Activated CD4-positive, alpha-beta T cell treated with anti-CD3 and anti-CD28 coated beads, Interleukin-2, amount 10 ng/mL, durations not matched to agents 24 days and 14 days (primary cell): ENCODE measurements at regions not wholly inside any gene's neighbourhood (a gene's known extent, or its start where the extent isn't known, plus 50 kb on each side); places are given as distances from the start of the nearest gene placed in this dataset.

Experiments
- DNase-seq: peaks from one replicate; pipeline ENCODE4 v3.0.0; 2022
- H3K27ac Mint-ChIP-seq: one replicate; pipeline ENCODE4 v1.8.0; 2022; ENCODE audit warnings: mild to moderate bottlenecking, mixed read lengths
- H3K27me3 Mint-ChIP-seq: one replicate; pipeline ENCODE4 v1.8.0; 2022; ENCODE audit warnings: mixed read lengths
- H3K36me3 Mint-ChIP-seq: one replicate; pipeline ENCODE4 v1.8.0; 2022; ENCODE audit warnings: low read depth, mild to moderate bottlenecking, mixed read lengths
- H3K4me1 Mint-ChIP-seq: one replicate; pipeline ENCODE4 v1.8.0; 2021; ENCODE audit warnings: mixed read lengths
- H3K4me3 Mint-ChIP-seq: one replicate; pipeline ENCODE4 v1.8.0; 2022; ENCODE audit warnings: mild to moderate bottlenecking, moderate library complexity, mixed read lengths
- H3K9me3 Mint-ChIP-seq: one replicate; pipeline ENCODE4 v1.8.0; 2021; ENCODE audit warnings: mixed read lengths
- intact Hi-C: fragments of 100-400 bp; cut with micrococcal nuclease; formaldehyde crosslinking; loops from one replicate; pipeline ENCODE4 v1.15.1; 2023

DNA sequence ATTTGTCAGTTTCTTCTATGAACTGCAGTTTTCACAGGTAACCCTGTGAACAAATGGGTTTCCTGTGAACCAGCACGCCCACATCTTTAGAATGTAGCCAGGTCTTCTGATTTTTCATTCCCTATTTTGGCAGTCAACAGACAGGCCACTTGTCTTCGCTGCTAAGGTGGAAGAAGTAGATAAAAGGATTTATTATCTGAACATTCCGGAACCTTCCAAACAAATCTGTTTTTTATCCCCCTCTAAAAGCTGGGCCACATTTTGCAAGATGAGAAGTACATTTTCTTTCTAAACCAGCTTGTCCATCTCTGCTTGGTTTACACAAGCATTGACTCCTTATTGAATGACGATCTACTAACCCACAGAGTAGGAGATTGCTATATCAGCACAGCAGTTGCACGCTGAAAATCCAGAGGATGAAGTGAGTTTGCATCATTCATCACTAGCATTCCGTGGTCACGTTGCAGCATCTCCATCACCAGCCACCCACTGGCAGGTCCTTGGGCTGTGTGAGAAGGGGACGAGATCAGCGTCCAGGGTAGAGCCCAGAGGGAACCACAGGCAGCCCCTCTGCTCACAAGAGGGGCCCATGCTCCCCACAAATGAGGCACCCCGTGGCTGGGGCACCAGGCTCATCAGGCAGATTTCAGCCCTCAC is 83.5 kb downstream of the TOMM20 start:
- intact Hi-C loops: no loop called here
- Mint-ChIP-seq H3K27me3 (no peaks in the 10 kb centered on the region), H3K36me3 (peaks cover 3% of the 10 kb centered on the region), H3K27ac (peak overlapping the region; percentile 80), H3K4me3 (no peak overlapping the region), H3K9me3 (peaks cover 4% of the 10 kb centered on the region), H3K4me1 (peaks cover 49% of the 10 kb centered on the region)
- DNase-seq: no peak

DNA sequence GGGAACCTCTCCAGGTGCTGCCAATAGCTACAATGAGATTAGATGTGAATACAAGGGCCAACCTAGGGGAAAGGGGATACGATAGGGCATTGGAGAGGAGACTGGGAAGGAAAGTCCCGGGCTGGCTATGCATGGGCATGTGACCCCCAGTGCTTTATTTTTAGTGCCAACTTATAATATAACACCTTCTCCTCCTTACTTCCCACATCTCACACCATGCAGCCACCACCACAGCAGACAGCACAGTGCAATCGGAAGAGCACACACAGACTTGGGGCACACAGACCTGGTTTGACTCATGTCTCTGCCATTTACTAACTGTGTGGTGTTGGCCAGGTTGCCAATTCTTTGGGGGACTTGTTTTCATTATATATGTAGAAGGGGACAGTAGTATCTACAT is 85.4 kb downstream of the TOMM20 start:
- DNase-seq: no peak
- no peaks in the 10 kb centered on the region for H3K27me3 Mint-ChIP-seq
- intact Hi-C loops: no loop called here
- peaks cover 39% of the 10 kb centered on the region for H3K4me1 Mint-ChIP-seq
- H3K4me3 Mint-ChIP-seq: no peak overlapping the region
- peaks cover 11% of the 10 kb centered on the region for H3K9me3 Mint-ChIP-seq
- H3K27ac Mint-ChIP-seq: no peak overlapping the region
- H3K36me3 Mint-ChIP-seq: peaks cover 15% of the 10 kb centered on the region

DNA sequence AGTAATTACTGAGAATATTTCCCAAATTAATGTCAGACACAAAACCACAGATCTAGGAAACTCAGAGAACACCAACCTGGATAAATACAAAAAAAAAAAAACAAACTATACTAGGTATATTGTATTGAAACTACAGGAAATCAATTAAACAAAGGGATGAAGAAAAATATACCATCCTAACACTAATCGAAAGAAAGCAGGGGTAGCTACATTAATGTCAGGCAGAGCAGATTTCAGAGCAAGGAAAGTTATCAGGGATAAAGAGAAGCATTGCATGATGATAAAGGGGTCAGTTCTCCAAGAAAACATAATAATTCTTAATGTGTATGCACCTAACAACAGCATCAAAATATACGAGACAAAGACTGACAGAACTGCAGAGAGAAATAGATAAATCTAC is 89.9 kb downstream of the TOMM20 start:
- Mint-ChIP-seq H3K27ac (no peak overlapping the region), H3K36me3 (peaks cover 19% of the 10 kb centered on the region), H3K4me1 (peaks cover 15% of the 10 kb centered on the region), H3K9me3 (peaks cover 16% of the 10 kb centered on the region), H3K4me3 (no peak overlapping the region), H3K27me3 (no peaks in the 10 kb centered on the region)
- no peak for DNase-seq
- intact Hi-C loops: no loop called here

DNA sequence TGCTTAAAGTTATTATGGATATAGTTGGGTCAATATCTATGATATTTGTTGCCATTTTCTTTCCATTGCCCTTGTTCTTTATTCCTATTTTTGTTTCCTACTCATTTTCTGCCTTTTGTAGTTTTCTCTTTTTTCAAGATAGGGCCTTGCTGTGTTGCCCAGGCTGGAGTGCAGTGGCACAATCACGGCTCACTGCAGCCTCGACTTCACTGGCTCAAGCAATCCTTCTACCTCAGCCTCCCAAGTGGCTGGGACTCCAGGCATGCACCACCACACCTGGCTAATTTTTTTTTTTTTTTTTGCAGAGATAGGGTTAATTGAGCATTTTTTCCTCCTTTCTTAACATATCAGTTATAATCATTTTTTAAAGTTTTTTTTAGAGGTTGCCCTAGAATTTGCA is 92.7 kb downstream of the TOMM20 start:
- H3K27ac Mint-ChIP-seq: no peak overlapping the region
- H3K4me3 Mint-ChIP-seq: no peak overlapping the region
- peaks cover 22% of the 10 kb centered on the region for H3K36me3 Mint-ChIP-seq
- DNase-seq: no peak
- intact Hi-C loops: no loop called here
- H3K4me1 Mint-ChIP-seq: peaks cover 11% of the 10 kb centered on the region
- H3K9me3 Mint-ChIP-seq: peaks cover 17% of the 10 kb centered on the region
- H3K27me3 Mint-ChIP-seq: no peaks in the 10 kb centered on the region

DNA sequence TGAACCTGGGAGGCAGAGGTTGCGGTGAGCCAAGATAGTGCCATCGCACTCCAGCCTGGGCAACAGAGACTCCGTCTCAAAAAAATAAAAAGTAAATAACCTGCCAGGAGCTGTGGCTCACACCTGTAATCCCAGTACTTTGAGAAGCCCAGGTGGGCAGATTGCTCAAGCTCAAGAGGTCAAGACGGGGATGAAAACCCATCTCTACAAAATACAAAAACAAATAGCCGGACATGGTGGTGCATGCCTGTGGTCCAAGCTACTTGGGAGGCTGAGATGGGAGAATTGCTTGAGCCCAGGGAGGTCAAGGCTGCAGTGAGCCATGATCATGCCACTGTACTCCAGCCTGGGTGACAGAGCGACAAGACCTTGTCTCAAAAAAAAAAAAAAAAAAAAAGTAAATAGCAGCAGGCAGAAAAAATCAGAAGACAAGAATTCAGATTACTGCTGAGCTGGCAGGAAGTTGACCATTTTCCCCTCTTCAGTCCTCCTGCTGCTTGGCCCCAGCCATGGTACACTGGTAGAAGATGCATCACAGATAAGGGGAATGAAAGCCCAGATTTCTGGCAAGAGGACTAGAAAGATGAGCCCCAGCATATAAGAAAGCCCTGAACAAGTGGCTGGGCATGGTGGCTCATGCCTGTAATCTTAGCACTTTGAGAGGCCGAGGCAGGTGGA is 97.6 kb downstream of the TOMM20 start:
- intact Hi-C loops: no loop called here
- Mint-ChIP-seq H3K27ac (no peak overlapping the region), H3K9me3 (peaks cover 24% of the 10 kb centered on the region), H3K27me3 (no peaks in the 10 kb centered on the region), H3K4me3 (no peak overlapping the region), H3K4me1 (peaks cover 8% of the 10 kb centered on the region), H3K36me3 (peaks cover 9% of the 10 kb centered on the region)
- no peak for DNase-seq

DNA sequence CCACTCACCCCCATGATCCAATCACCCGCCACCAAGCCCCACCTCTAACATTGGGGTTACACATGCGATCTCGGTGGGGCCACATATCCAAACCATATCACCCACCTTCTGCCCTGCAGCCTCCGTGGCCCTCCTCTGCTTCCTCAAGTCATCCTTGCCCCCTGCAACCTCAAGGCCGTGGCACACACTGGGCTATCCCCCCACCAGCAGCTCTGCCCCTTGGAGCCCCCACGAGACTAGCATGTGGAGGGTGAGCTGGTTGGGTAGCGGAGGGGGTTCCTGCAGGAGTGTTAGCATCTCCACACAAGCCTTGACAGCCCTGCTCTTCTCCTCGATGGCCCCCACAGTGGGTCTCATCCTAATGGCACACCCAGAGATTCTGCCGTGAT is 100.8 kb downstream of the TOMM20 start:
- Mint-ChIP-seq H3K27ac (no peak overlapping the region), H3K9me3 (peaks cover 24% of the 10 kb centered on the region), H3K4me3 (no peak overlapping the region), H3K4me1 (peaks cover 25% of the 10 kb centered on the region), H3K36me3 (peaks cover 9% of the 10 kb centered on the region), H3K27me3 (no peaks in the 10 kb centered on the region)
- intact Hi-C loops: no loop called here
- DNase-seq: no peak

DNA sequence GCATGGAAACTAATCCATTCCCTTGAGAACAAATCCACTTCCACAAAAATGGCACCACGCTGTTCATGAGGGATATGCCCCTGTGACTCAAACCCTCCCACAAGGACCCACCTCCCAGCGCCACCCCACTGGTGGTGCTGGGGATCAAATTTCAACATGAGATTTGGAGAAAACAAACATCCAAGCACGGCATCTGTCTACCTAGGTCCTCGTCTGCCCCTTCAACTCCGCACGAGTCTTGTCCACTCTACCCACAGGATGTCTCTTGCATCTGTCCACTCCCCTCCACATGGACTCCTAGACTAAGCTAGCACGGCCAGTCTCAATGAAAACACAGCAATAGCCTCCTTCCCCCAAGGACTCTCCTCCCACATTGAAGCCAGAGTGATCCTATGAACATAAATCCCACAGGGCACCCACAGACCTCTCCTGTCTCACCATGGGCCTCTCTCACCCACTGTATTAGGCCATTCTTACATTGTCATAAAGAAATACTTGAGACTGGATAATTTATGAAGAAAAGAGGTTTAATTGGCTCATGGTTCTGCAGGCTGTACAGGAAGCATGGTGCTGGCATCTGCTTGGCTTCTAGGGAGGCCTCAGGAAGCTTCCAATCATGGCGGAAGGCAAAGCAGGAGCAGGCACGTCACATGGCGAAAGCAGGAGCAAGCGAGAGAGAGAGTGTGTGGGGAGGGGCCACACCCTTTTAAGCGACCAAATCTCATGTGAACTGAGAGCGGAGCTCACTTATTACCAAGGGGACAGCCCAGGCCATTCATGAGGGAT is 101.4 kb downstream of the TOMM20 start:
- H3K36me3 Mint-ChIP-seq: peaks cover 9% of the 10 kb centered on the region
- intact Hi-C loops: no loop called here
- no peak overlapping the region for H3K4me3 Mint-ChIP-seq
- peaks cover 30% of the 10 kb centered on the region for H3K4me1 Mint-ChIP-seq
- no peak overlapping the region for H3K27ac Mint-ChIP-seq
- peaks cover 24% of the 10 kb centered on the region for H3K9me3 Mint-ChIP-seq
- DNase-seq: no peak
- no peaks in the 10 kb centered on the region for H3K27me3 Mint-ChIP-seq

DNA sequence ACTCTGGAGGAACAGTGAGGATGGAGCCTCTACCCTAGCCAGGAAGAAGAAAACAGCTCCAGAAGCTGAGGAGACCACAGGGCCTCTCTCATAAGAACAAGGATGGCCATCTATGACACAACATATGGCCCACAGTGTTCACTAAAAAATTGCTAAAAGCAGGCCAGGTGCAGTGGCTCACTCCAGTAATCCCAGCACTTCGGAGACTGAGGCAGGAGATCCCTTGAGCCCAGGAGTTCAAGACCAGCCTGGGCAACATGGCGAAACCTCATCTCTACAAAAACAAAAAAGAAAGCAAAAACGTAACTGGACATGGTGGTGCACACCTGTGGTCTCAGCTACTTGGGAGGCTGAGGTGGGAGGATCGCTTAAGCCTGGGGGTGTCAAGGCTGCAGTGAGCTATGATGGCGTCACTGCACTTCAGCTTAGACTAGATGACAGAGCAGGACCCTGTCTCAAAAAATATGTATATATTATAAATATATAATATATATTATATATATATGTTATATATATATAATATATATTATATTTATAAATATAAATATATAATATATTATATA is 103.1 kb downstream of the TOMM20 start:
- no peak for DNase-seq
- H3K9me3 Mint-ChIP-seq: peaks cover 20% of the 10 kb centered on the region
- H3K27me3 Mint-ChIP-seq: no peaks in the 10 kb centered on the region
- peak overlapping the region; percentile 24 for H3K27ac Mint-ChIP-seq
- peaks cover 6% of the 10 kb centered on the region for H3K36me3 Mint-ChIP-seq
- H3K4me3 Mint-ChIP-seq: no peak overlapping the region
- H3K4me1 Mint-ChIP-seq: peaks cover 40% of the 10 kb centered on the region
- intact Hi-C loops: no loop called here

DNA sequence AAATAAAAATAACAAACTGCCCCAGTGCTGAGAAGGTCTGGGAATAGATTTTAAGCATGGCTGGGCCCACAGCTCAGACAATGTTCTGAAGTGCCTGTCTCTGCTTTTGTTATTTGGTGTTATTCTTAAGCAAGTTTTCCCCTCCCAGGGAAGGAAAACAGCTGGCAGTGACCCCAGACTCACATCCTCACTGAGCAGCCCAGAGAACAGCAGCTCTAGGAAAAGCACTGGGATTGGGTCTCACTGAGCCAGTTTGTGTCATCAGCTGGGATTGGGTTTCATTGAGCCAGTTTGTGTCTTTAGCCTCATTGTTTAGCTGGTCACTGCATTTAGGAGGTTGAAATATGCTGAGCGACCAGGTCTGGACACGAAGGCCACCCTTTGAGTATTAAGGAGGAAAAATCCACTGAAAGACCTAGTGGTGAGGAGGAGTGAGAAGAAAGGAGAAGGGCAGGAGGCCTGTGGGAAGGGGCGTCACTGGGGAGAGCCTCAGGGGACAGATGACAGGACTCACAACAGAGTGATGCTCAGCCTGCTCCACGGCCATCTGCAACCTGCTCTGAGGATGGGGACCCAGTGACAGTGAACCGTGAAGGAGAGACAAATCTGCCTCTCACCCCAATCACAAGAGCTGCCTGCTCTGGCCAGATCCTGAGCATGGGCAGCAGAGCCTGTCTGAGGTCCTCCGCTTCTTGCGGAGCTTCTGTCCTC is 103.8 kb downstream of the TOMM20 start:
- intact Hi-C loops: no loop called here
- Mint-ChIP-seq H3K27ac (peak overlapping the region; percentile 18), H3K4me3 (no peak overlapping the region), H3K4me1 (peaks cover 42% of the 10 kb centered on the region), H3K27me3 (no peaks in the 10 kb centered on the region), H3K36me3 (peaks cover 7% of the 10 kb centered on the region), H3K9me3 (peaks cover 22% of the 10 kb centered on the region)
- DNase-seq: no peak

DNA sequence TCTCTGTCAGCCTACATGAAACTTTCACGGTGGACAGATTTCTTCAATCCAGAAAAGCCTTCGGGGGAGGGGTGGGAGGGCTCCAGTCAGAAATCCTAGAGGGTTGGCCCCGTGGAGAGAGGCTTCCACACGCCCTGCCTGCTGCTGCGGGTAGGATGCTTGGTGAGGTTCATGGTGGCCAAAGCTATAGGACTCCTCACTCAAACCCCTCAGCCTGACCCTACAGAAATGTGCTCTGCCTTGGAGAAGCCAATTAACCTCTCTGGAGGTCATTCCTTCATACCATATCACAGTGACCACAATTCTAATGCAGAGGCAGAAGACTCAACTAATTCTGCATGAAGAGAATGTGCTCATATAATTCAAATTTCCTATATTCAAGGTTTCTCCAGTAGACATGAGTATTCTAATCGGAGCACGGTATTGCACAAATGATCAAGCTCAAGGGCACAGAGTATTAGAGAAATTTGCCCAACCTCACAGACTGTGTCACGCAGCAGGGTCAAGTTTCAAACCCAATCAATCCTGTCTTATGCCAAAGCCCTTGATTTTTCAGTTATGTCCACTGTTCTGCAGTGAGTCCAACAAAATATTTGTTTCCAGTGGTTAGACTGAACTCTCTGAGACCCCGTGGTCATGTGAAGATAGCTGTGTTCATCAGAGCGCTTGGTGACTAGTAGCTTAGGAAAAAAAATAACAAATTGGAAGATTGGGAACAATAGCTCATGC is 104.8 kb downstream of the TOMM20 start:
- intact Hi-C loops: no loop called here
- H3K9me3 Mint-ChIP-seq: peaks cover 26% of the 10 kb centered on the region
- H3K27me3 Mint-ChIP-seq: no peaks in the 10 kb centered on the region
- H3K27ac Mint-ChIP-seq: peak overlapping the region; percentile 61
- H3K4me1 Mint-ChIP-seq: peaks cover 52% of the 10 kb centered on the region
- H3K36me3 Mint-ChIP-seq: peaks cover 11% of the 10 kb centered on the region
- no peak for DNase-seq
- peak overlapping the region; percentile 23 for H3K4me3 Mint-ChIP-seq

DNA sequence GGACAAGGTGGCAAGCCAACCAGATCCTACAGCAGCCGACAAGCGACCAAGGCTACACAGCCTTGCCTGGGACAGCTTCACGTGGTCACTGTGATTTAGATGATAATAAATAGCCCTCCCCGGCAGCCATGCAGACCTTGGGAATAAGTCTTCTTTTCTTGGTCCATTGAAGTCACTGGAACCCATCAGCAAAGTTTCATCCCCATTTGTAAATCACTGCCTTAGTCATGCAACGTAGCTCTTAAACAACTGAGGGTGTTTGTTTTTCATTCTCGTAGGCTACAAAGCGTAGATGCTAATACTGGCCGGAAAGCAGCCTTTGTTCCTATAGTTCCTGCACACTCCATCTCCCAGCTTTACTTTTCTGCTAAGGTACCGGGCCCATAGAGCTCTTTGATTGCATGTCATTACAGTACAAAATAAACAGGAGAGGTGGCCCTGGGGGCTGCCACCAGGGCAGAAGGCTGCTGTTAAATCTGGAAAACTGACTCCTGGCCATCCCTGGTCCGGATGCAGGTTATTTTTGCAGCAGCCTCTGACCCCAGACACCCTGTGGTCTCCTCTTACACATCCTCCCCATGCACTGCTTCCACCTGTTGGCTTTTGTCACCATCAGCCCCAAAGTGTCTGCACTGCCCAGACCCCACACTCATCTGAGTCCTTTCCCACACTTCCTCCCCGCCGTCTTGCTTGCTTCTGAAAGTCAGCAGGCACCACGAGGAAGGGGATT is 105.5 kb downstream of the TOMM20 start:
- H3K4me1 Mint-ChIP-seq: peaks cover 59% of the 10 kb centered on the region
- intact Hi-C loops: no loop called here
- H3K9me3 Mint-ChIP-seq: peaks cover 24% of the 10 kb centered on the region
- peaks cover 11% of the 10 kb centered on the region for H3K36me3 Mint-ChIP-seq
- H3K4me3 Mint-ChIP-seq: peak overlapping the region; percentile 23
- H3K27ac Mint-ChIP-seq: peak overlapping the region; percentile 61
- no peaks in the 10 kb centered on the region for H3K27me3 Mint-ChIP-seq
- no peak for DNase-seq

DNA sequence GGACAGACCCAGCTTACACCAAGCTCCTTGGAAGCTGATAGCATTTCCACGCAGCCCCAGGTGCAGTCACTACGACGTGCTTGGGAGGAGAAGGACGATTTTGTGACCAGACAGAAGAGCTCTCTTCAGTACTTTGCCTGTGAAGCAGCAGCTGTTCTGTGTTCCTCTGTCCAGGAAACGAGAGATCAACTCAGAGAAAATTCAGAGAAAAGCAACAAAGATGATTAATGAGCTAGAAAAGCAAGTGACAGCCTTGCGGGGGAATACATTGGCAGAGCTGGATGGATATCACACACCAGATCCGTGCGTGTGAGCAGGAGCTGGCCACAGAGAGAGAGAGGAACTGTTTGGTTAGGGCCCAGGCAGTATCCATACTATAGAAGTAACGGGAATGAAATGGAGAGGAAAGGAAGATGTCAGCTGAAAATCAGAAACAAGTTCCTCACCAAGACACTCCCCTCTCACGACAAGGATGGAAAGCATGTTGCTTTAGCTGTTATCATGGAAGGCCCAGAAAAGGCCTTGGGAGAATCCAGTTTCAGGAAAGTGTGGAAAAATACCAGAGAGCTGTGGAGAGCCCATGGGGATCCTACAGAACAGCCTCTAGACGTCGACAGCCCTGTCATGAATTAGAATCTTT is 106.2 kb downstream of the TOMM20 start:
- Mint-ChIP-seq H3K9me3 (peaks cover 21% of the 10 kb centered on the region), H3K4me3 (peak overlapping the region; percentile 5), H3K4me1 (peaks cover 66% of the 10 kb centered on the region), H3K36me3 (peaks cover 11% of the 10 kb centered on the region), H3K27ac (peak overlapping the region; percentile 72), H3K27me3 (no peaks in the 10 kb centered on the region)
- intact Hi-C loops: no loop called here
- no peak for DNase-seq
